ENCODE measurements at regions not wholly inside any gene's neighbourhood (a gene's known extent, or its start where the extent isn't known, plus 50 kb on each side); places are given as distances from the start of the nearest gene placed in this dataset.

DNA sequence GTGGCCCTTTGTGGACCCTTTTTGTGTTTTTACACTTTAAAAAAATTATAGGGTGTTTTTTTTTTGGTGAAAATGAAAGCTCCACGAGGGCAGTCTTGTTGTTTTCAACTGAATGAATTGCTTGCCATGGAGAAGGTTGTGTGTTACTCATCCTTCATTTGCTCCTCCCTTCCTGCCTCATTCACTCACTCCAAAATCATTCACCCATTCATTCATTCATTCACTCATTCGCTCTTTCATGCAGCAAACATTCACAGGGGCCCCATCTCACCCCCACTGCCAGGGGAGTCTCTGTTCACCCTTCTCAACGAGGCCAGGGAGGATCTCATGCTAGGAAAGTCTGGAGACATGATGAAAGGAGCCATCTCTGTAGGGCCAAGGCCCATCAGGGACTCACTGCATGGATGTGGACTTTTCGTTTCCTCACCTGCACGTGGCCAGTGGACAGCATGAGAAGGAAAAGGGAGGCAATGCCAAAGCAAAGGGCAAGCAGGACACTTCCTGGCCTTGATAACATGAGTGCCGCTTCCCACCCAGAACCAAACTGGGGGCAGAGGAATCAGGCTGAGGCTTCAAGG is 62.8 kb upstream of the COL13A1 start:
- DNase-seq: no peak
- Histone ChIP-seq H3K4me3 (ENCODE audit: low read depth, low read length) (no peak overlapping the region), H3K36me3 (replicated peaks) (no peaks in the 10 kb centered on the region), H3K27me3 (replicated peaks) (no peaks in the 10 kb centered on the region), H3K27ac (no peak overlapping the region)
- in situ Hi-C loops (cut with HindIII; ENCODE audit: low pct_ligation_motif_present, low sequenced_read_pairs): no loop called here
- TF ChIP-seq CTCF (IDR thresholded peaks at IDR 0.05; ENCODE audit: low read depth, low read length, missing control alignments): no peak

GRCh38 chr10:69739634-69740033 is 62.1 kb upstream of the COL13A1 start:
- no peak for TF ChIP-seq CTCF (IDR thresholded peaks at IDR 0.05; ENCODE audit: low read depth, low read length, missing control alignments)
- DNase-seq: no peak
- no peak overlapping the region for H3K4me3 ChIP-seq (ENCODE audit: low read depth, low read length)
- in situ Hi-C loops (cut with HindIII; ENCODE audit: low pct_ligation_motif_present, low sequenced_read_pairs): no loop called here
- no peak overlapping the region for H3K27ac ChIP-seq
- no peaks in the 10 kb centered on the region for H3K27me3 ChIP-seq (replicated peaks)
- H3K36me3 ChIP-seq (replicated peaks): no peaks in the 10 kb centered on the region

- DNase-seq: no peak
- in situ Hi-C loops (cut with HindIII; ENCODE audit: low pct_ligation_motif_present, low sequenced_read_pairs): no loop called here
- no peaks in the 10 kb centered on the region for H3K27me3 ChIP-seq (replicated peaks)
Measured at GRCh38 chr10:69740126-69740525, 61.6 kb upstream of the COL13A1 start.

DNA sequence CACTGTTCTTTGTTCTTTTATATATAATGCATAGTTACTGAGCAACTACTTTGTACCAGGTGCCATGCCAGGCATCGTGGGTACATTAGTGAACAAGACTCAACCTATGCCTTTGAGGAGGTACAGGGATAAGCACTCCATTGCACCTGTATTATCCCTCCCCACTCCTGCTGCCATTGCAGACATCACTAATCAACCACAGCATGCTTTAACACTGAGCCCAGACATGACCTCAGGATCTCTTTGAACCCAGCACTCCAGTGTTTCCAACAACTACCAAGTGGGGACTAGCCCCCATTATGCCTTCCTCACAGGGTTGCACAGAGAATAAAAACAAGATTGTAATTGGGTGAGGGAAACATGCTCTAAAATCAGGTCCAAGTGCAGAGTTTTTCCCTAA is 60.5 kb upstream of the COL13A1 start:
- Histone ChIP-seq H3K27ac (no peak overlapping the region), H3K27me3 (replicated peaks) (no peaks in the 10 kb centered on the region), H3K36me3 (replicated peaks) (no peaks in the 10 kb centered on the region), H3K4me3 (ENCODE audit: low read depth, low read length) (no peak overlapping the region)
- in situ Hi-C loops (cut with HindIII; ENCODE audit: low pct_ligation_motif_present, low sequenced_read_pairs): no loop called here
- no peak for TF ChIP-seq CTCF (IDR thresholded peaks at IDR 0.05; ENCODE audit: low read depth, low read length, missing control alignments)
- no peak for DNase-seq

More at GRCh38 chr10:69740126-69740525, 61.6 kb upstream of the COL13A1 start:
- Histone ChIP-seq H3K27ac (no peak overlapping the region), H3K36me3 (replicated peaks) (no peaks in the 10 kb centered on the region), H3K4me3 (ENCODE audit: low read depth, low read length) (no peak overlapping the region)
- no peak for TF ChIP-seq CTCF (IDR thresholded peaks at IDR 0.05; ENCODE audit: low read depth, low read length, missing control alignments)

DNA sequence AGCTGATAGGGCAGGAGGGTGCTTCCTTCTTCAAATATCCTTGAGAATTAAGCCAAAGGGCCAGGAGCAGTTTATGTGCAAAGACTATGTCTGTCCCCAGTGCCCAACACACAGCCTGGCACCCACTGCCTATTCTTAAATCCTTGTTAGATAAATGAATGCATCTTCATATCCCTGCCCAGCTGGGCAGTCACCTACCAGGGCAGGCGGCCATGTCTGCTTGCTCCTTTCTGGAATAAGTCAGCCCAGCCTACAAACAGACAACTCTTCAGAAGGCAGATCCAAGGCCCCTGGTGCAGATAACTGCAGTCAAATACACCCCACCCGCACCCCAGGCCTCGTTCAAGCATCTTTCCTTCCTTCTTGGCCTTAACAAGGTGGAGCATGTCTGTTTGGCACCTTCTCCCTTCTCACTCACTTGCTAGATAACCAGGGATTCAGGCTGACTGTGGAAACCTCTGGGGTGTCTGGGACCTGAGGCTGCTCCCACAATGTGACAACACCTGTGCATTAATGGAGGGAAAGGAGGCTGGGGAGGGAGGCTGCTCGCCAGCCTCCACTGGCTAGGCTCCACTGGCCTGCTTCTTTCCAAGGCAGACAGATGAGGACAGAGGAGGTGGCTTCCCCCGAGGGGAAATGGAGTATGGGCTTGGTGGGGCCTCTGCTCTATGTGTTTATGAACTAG is 59.9 kb upstream of the COL13A1 start:
- H3K27me3 ChIP-seq (replicated peaks): no peaks in the 10 kb centered on the region
- in situ Hi-C loops (cut with HindIII; ENCODE audit: low pct_ligation_motif_present, low sequenced_read_pairs): no loop called here
- no peak for DNase-seq

More for the DNA sequence above, 59.9 kb upstream of the COL13A1 start:
- H3K27ac ChIP-seq: no peak overlapping the region
- TF ChIP-seq CTCF (IDR thresholded peaks at IDR 0.05; ENCODE audit: low read depth, low read length, missing control alignments): no peak
- H3K36me3 ChIP-seq (replicated peaks): no peaks in the 10 kb centered on the region
- H3K4me3 ChIP-seq (ENCODE audit: low read depth, low read length): no peak overlapping the region
